ENCODE measurements at regions not wholly inside any gene's neighbourhood (a gene's known extent, or its start where the extent isn't known, plus 50 kb on each side); places are given as distances from the start of the nearest gene placed in this dataset.
"Not testable (repeated sequence)": the region's sequence is repeated elsewhere in the genome, so short reads cannot be mapped to it uniquely, and the experiment has no call there.

- TF ChIP-seq CTCF (conservative IDR thresholded peaks at IDR 0.05), result no peak
- no peak for TF ChIP-seq ZFX (IDR thresholded peaks at IDR 0.05)
- H3K27ac ChIP-seq, result no peak overlapping the region
These were observed 549.1 kb downstream of the ANKRD50 start for GRCh38 chr4:124163401-124163800.

GRCh38 chr4:124167602-124168001, 544.9 kb downstream of the ANKRD50 start:
- H3K27ac ChIP-seq, result no peak overlapping the region

GRCh38 chr4:124169524-124169923, 543.0 kb downstream of the ANKRD50 start:
- not testable (repeated sequence) for H3K27ac ChIP-seq

More at GRCh38 chr4:124167602-124168001, 544.9 kb downstream of the ANKRD50 start:
- no peak for TF ChIP-seq ZFX (IDR thresholded peaks at IDR 0.05)
- TF ChIP-seq CTCF (conservative IDR thresholded peaks at IDR 0.05), result no peak

GRCh38 chr4:124173912-124174311, 538.6 kb downstream of the ANKRD50 start:
- H3K27ac ChIP-seq, result no peak overlapping the region
- TF ChIP-seq ZFX (IDR thresholded peaks at IDR 0.05) (no peak), CTCF (conservative IDR thresholded peaks at IDR 0.05) (no peak)

- no peak overlapping the region for H3K27ac ChIP-seq
- TF ChIP-seq CTCF (conservative IDR thresholded peaks at IDR 0.05) (no peak), ZFX (IDR thresholded peaks at IDR 0.05) (no peak)
These were observed 534.7 kb downstream of the ANKRD50 start for GRCh38 chr4:124177647-124178425.

GRCh38 chr4:124178449-124179021, 534.0 kb downstream of the ANKRD50 start:
- TF ChIP-seq ZFX (IDR thresholded peaks at IDR 0.05), result no peak
- TF ChIP-seq CTCF (conservative IDR thresholded peaks at IDR 0.05), result no peak
- H3K27ac ChIP-seq, result no peak overlapping the region

GRCh38 chr4:124179506-124180186, 532.9 kb downstream of the ANKRD50 start:
- H3K27ac ChIP-seq, result no peak overlapping the region
- no peak for TF ChIP-seq ZFX (IDR thresholded peaks at IDR 0.05)
- no peak for TF ChIP-seq CTCF (conservative IDR thresholded peaks at IDR 0.05)
